Frontal cortex (tissue), 3 donors: ENCODE measurements at regions not wholly inside any gene's neighbourhood (a gene's known extent, or its start where the extent isn't known, plus 50 kb on each side); places are given as distances from the start of the nearest gene placed in this dataset.

Experiments used
- DNase-seq, 2 donors: peaks; one replicate each; pipeline ENCODE4 v3.0.0; 2012; ENCODE audit warnings: low spot score in 2 of 2
- FAIRE-seq: peaks from 2 replicates; lab custom pipeline; 2012; peaks lifted over from hg19 to GRCh38; lab: Jason Lieb, UNC
- donor health status: control.
- donor health status: control.
- donor health status: control.

DNA sequence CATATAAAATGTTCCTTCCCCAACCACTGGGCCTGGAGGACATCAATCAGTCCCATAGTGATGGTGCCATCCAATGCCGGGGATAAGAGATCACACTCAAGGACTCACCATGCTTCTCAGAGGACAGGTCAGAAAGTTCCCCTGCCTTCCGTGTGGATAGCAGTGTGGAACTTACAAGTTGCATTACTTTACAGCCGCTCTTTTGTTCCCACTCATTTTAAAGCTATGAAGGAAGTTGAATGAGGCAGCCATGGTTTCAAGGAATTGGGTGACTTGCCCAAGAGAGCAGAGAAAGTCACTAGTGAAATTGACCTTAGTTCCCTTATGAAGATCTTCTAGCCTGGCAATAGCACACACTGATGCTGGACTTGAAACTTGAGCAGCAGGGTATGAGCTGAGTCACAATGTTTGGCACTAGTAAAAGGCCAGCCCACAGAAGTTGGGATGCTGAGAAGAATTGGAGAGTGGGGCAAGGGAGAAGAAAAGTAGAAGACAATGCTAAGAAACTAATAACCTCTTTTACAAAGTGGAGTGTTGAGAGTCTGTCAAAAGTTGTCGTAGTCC is 78.7 kb downstream of the CXCL12 start:
- no peak for DNase-seq
- no peak for FAIRE-seq

DNA sequence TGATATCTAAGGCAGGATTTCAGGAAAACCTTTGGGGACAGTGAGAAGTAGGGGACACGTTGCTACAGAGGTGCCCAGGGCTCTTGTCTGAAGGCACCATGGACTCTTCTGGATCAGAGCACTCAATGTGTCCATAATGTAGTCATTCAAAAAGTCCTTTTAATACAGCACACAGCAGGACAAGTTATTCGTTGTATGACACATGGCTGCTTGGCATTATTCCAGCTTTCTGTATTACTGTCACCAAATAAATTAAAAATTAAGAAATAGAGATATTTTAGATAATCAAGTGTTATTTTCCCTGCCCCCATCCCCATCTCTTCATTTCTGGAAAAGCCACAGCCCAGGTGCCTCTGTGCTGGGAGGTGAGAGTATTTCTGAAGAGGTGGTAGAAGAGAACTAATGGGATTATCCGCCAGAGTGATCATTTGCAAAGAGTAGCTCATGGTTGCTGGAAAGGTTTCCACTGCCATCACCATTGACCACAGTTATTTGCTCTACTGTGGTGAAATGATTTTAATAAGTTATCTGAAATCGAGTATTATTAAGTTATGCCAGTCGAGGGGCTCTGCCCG is 83.0 kb downstream of the CXCL12 start:
- no peak for DNase-seq

DNA sequence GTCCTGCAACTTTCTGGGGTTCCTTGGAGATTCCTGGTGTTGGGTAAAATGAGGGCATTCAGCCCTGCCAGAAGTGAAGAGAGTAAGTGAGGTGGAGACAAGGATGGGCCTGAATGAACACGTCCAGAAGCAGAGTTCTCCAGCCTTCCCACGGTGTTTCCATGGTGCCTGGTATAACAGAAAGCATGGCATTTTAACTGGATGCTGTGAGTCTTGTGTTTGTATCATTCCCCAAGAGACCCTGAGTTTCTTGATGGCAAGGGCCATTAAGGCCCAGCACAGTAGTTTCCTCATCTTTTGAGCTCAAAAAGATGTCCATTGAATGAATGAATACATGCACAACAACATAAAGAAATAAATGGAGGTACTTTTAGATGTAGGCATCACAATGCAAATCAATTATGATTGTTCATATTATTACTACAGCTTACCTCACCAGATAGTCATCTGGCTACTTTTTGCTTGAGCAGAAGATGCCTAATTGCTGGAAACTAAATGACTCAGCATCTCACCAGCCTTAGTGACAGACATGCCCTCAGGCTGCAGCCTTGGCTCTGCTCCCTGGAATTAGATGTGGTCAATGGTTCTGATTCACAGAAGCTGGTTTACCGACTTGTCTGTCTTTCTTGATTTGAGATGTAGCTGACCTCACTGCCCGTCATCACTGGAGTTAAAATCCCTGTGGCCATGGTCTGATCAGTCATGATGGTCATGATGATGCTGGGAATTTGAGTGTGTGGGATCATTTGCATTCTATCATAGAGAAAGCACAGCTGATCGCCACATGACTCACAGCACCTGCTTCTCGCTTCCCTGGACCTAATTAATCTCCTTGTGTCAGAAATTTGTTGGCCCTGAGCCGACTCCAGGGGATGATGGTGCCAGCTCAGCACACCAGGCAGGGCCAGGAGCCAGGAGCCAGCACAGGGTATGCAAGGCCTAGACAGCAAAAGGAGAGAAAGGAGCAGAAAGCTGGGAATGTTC is 83.9 kb downstream of the CXCL12 start:
- no peak for DNase-seq

More for the DNA sequence above, 83.0 kb downstream of the CXCL12 start:
- no peak for FAIRE-seq

GRCh38 chr10:44298713-44299112 is 86.2 kb downstream of the CXCL12 start:
- DNase-seq (no peak), FAIRE-seq (no peak)

More for the DNA sequence above, 83.9 kb downstream of the CXCL12 start:
- FAIRE-seq: no peak

DNA sequence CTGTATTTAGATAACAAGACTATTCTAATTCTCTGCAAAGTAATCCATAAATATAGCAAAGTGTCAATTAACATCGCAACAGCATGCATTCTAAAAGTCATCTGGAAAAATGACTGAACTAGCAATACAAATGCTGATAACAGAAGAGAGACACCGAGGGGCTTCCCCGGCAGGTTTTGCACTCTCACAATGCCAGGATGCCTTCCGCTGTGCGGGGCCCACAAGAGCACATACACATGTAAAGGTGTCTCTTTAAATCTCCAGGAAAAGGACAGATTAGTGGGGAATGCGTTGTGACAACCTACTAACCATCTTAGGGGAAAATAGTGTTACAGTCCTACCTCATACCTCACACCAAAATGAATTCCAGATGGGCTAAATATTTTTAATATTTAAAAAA is 86.9 kb downstream of the CXCL12 start:
- no peak for FAIRE-seq
- DNase-seq: no peak

- no peak for DNase-seq
- no peak for FAIRE-seq
These were observed 89.2 kb downstream of the CXCL12 start for GRCh38 chr10:44295644-44296241.

- no peak for DNase-seq
- no peak for FAIRE-seq
These were observed 90.0 kb downstream of the CXCL12 start for GRCh38 chr10:44294726-44295412.

- DNase-seq (no peak), FAIRE-seq (no peak)
These were observed 91.1 kb downstream of the CXCL12 start for GRCh38 chr10:44293842-44294241.

- DNase-seq (no peak), FAIRE-seq (no peak)
These were observed 91.6 kb downstream of the CXCL12 start for GRCh38 chr10:44293306-44293778.

DNA sequence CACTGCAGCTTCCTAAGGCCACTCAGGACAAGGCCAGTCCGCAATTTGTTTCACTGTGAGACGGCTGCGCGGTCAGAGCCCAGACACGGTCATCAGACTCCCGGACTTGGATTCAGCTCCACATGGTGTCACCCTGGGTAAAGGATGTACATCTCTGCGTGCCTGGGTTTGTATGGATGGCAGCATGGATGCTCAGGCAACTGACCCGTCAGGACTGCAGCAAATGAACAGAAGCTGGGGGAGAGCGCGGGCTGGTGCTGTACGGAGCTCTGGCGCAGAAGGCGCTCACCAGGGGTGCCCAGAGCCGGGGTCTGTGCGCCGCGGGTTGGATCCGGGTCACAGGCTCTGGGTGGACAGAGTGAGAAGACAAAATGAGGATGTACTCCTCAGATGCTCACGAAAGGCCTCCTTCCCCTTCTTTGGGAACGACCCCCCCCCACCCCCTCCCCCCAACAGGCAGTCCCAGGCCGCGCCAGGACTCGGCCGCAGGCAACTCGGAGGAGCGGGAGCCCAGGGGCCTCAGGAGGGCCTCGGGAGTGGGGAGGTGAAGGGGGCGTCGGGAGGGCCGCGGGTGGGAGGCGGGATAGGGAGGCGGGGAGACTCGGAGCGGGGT is 92.4 kb downstream of the CXCL12 start:
- DNase-seq: no peak

GRCh38 chr10:44291091-44291490 is 93.8 kb downstream of the CXCL12 start:
- FAIRE-seq: no peak
- no peak for DNase-seq

More for the DNA sequence above, 92.4 kb downstream of the CXCL12 start:
- no peak for FAIRE-seq

DNA sequence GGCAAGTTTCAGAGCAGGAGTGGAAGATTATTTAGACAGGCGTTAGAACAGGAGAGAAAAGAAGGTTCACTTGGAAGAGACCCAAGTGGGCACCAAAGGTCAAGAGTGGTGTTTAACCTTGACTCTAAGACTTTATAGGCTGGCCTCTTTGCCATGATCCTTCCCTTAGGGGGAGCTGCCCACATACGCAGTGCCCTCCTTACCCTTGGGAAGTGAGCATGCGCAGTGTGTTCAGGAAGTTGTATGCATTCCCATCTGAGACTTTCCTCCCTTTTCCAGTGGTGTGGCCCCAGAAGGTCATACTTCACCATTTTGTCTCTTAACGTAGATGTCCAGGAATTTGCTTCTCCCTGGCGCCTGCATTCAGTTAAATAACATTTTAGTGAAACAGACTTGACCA is 95.8 kb downstream of the CXCL12 start:
- DNase-seq (no peak), FAIRE-seq (no peak)

GRCh38 chr10:44287408-44287807 is 97.5 kb downstream of the CXCL12 start:
- no peak for FAIRE-seq
- no peak for DNase-seq

GRCh38 chr10:44284198-44285084 is 100.5 kb downstream of the CXCL12 start:
- DNase-seq: no peak

DNA sequence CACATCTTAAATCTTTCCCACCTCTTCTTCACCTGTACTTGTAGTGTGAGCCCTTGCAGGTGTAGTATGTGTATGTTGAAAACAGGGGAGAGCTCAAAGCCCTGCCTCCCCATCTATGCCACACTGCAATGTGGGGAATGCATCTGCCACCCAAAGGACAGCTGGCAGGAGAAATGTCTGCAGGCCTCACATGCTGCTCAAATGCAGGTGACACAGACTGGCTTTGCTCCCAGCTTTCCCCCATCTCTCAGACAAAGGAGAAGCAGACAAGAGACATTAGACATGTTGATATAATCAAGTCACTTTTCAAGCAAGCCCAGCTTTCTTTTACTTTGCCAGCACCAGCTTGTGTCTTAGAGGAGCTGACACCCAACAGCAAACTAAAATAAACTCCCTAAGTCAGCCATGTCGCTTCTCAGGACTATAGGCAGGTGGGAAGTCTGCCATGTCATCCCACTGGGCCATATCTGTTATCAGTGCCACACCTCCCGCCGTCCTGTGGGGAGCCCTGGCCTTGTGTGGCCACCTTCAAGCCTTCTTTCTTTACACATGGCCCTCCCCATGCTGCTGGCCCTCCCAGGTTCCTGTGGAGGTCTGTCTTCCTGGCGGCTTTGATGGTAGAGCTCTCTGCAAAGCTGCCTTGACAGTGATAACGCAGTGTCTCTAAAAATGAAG is 102.1 kb downstream of the CXCL12 start:
- DNase-seq (no peak), FAIRE-seq (no peak)

More at GRCh38 chr10:44284198-44285084, 100.5 kb downstream of the CXCL12 start:
- FAIRE-seq: no peak

GRCh38 chr10:44281662-44282061 is 103.2 kb downstream of the CXCL12 start:
- no peak for DNase-seq
- FAIRE-seq: no peak

DNA sequence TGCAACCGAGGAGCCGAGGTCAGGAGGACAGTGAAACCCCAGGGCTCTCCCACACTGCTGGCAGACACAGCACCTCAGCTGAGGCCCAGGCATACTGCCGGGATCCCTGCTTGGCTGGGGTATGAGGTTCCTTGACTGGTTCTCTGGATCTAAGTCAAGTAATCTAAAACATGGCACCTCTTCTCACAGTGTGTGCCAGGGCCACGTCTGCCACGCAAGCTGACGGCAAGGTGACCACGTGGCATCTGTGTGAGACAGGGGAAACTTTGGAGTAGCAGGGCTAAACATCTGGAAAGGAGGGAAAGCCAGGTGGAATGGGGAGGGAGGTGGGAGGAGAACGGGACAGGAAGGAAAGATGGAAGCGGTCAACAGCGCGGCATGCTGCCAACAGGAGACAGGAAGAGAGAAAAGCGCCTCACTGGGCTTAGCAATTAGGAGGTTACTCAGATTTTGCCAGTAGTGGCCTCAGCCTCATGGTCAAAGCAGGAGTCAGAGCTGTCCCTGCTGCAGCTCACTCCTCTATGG is 103.7 kb downstream of the CXCL12 start:
- no peak for DNase-seq
- no peak for FAIRE-seq
